ENCODE measurements at regions not wholly inside any gene's neighbourhood (a gene's known extent, or its start where the extent isn't known, plus 50 kb on each side); places are given as distances from the start of the nearest gene placed in this dataset.

DNA sequence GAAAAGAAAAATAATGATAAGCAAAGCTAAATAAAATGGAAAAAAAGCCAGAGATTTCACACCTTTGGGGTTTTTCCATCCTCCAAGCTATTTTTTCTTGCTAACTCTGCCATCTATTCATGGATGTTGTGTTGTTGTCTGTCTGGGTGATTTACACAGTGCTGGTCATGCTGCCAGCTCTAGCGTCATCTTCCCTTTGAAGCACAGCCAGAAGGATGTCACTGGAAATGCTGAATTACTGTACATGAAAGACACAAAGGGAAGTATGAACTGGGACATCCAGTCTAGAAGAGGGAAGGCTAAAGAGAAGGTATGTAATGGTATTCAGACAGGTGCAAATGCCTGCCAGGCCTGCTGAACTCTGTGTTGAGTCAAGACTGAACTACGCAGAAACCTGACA lies 241.9 kb upstream of the STXBP5 start:
- TF ChIP-seq CTCF (IDR thresholded peaks at IDR 0.05) (no peak), POLR2A (IDR thresholded peaks at IDR 0.05) (no peak)
